SIG-M5 treated with dmso at 0.1 percent for 504 hours (cell line): ENCODE measurements at regions not wholly inside any gene's neighbourhood (a gene's known extent, or its start where the extent isn't known, plus 50 kb on each side); places are given as distances from the start of the nearest gene placed in this dataset.

Experiments
- DNase-seq: peaks from one replicate; lab custom pipeline; 2025; ENCODE audit not compliant: unreplicated experiment; lab: John Stamatoyannopoulos, UW

- no peak for DNase-seq
These were observed 56.8 kb upstream of the HS3ST2 start for GRCh38 chr16:22757202-22757601.

DNA sequence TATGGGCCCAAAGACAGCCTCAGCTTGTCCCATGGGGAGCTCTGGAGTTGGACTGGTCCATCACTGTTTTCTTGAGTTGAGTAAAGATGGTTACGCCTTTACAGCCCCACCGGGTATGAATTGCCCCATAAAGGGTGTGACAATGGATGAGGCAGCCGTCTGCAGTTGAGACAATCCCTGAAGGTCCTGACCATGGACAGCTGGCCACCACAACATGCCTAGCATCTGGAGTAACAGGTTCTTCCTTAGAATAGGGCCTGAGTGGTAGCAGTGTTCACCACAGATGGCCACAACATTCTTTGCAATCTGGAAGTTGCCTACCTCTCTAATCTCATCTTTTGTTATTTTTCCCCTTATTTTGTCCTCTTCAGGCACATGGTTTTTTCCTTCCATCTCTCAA, 51.5 kb upstream of the HS3ST2 start:
- no peak for DNase-seq

- no peak for DNase-seq
These were observed 50.4 kb upstream of the HS3ST2 start for GRCh38 chr16:22763437-22764080.
